ENCODE measurements at regions not wholly inside any gene's neighbourhood (a gene's known extent, or its start where the extent isn't known, plus 50 kb on each side); places are given as distances from the start of the nearest gene placed in this dataset.
"Not testable (repeated sequence)": the region's sequence is repeated elsewhere in the genome, so short reads cannot be mapped to it uniquely, and the experiment has no call there.

GRCh38 chr10:28993861-28994260, 295.0 kb upstream of the LYZL1 start:
- Histone ChIP-seq H3K4me3 (ENCODE audit: low read length) (no peak overlapping the region), H3K4me2 (ENCODE audit: low read length) (no peak overlapping the region), H3K9me3 (ENCODE audit: control insufficient read depth, insufficient read depth, low read length) (no peaks in the 10 kb centered on the region), H4K20me1 (ENCODE audit: control insufficient read depth, insufficient read depth, low read depth, low read length) (no peaks in the 10 kb centered on the region), H3F3A (ENCODE audit: control insufficient read depth, insufficient read depth) (no peaks in the 10 kb centered on the region), H3K9me2 (replicated peaks; ENCODE audit: control insufficient read depth, low read length) (no peaks in the 10 kb centered on the region), H3K4me1 (ENCODE audit: control insufficient read depth, low read length) (no peaks in the 10 kb centered on the region), H3K27me3 (ENCODE audit: control insufficient read depth, low read length) (no peaks in the 10 kb centered on the region), H3K36me3 (ENCODE audit: control insufficient read depth, low read length) (no peaks in the 10 kb centered on the region), H3K79me2 (ENCODE audit: control insufficient read depth, low read length) (no peaks in the 10 kb centered on the region), H3K27ac (ENCODE audit: low read depth, low read length) (no peak overlapping the region)
- TF ChIP-seq EZH2phosphoT487 (IDR thresholded peaks at IDR 0.05; ENCODE audit: borderline replicate concordance, low read length), result no peak
- TF ChIP-seq, protein P1, sequence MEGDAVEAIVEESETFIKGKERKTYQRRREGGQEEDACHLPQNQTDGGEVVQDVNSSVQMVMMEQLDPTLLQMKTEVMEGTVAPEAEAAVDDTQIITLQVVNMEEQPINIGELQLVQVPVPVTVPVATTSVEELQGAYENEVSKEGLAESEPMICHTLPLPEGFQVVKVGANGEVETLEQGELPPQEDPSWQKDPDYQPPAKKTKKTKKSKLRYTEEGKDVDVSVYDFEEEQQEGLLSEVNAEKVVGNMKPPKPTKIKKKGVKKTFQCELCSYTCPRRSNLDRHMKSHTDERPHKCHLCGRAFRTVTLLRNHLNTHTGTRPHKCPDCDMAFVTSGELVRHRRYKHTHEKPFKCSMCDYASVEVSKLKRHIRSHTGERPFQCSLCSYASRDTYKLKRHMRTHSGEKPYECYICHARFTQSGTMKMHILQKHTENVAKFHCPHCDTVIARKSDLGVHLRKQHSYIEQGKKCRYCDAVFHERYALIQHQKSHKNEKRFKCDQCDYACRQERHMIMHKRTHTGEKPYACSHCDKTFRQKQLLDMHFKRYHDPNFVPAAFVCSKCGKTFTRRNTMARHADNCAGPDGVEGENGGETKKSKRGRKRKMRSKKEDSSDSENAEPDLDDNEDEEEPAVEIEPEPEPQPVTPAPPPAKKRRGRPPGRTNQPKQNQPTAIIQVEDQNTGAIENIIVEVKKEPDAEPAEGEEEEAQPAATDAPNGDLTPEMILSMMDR (IDR thresholded peaks at IDR 0.05; ENCODE audit: low read depth, low read length, poor library complexity, severe bottlenecking), result no peak

DNA sequence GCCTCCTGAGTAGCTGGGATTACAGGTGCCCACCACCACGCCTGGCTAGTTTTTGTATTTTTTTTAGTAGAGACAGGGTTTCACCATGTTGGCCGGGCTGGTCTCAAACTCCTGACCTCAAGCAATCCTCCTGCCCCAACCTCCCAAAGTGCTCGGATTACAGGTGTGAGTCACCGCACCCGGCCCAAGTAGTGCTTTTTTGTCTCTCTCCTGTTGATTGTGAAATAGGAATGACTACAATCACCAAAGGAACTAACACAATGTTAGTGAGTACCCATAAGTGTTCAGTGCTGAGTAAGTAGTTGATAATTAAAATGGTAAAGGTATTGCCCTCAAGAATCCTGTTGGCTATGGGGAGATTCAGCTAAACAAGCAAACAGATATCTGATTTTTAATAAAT, 294.1 kb upstream of the LYZL1 start:
- not testable (repeated sequence) for H3K79me2 ChIP-seq (ENCODE audit: control insufficient read depth, low read length); H3K4me2 ChIP-seq (ENCODE audit: low read length); H3F3A ChIP-seq (ENCODE audit: control insufficient read depth, insufficient read depth); H3K27me3 ChIP-seq (ENCODE audit: control insufficient read depth, low read length); H4K20me1 ChIP-seq (ENCODE audit: control insufficient read depth, insufficient read depth, low read depth, low read length); H3K36me3 ChIP-seq (ENCODE audit: control insufficient read depth, low read length); H3K4me3 ChIP-seq (ENCODE audit: low read length); H3K9me2 ChIP-seq (replicated peaks; ENCODE audit: control insufficient read depth, low read length); H3K9me3 ChIP-seq (ENCODE audit: control insufficient read depth, insufficient read depth, low read length); H3K27ac ChIP-seq (ENCODE audit: low read depth, low read length); H3K4me1 ChIP-seq (ENCODE audit: control insufficient read depth, low read length)

- no peaks in the 10 kb centered on the region for H3F3A ChIP-seq (ENCODE audit: control insufficient read depth, insufficient read depth)
- H3K79me2 ChIP-seq (ENCODE audit: control insufficient read depth, low read length), result no peaks in the 10 kb centered on the region
- no peak overlapping the region for H3K27ac ChIP-seq (ENCODE audit: low read depth, low read length)
- H4K20me1 ChIP-seq (ENCODE audit: control insufficient read depth, insufficient read depth, low read depth, low read length), result no peaks in the 10 kb centered on the region
- H3K4me2 ChIP-seq (ENCODE audit: low read length), result no peak overlapping the region
- no peaks in the 10 kb centered on the region for H3K27me3 ChIP-seq (ENCODE audit: control insufficient read depth, low read length)
- H3K9me3 ChIP-seq (ENCODE audit: control insufficient read depth, insufficient read depth, low read length), result no peaks in the 10 kb centered on the region
- TF ChIP-seq, protein P1 (IDR thresholded peaks at IDR 0.05; ENCODE audit: low read depth, low read length, poor library complexity, severe bottlenecking), result no peak
- no peaks in the 10 kb centered on the region for H3K36me3 ChIP-seq (ENCODE audit: control insufficient read depth, low read length)
- H3K4me1 ChIP-seq (ENCODE audit: control insufficient read depth, low read length), result no peaks in the 10 kb centered on the region
- no peak overlapping the region for H3K4me3 ChIP-seq (ENCODE audit: low read length)
- no peaks in the 10 kb centered on the region for H3K9me2 ChIP-seq (replicated peaks; ENCODE audit: control insufficient read depth, low read length)
These were observed 293.4 kb upstream of the LYZL1 start for GRCh38 chr10:28995497-28995896.

DNA sequence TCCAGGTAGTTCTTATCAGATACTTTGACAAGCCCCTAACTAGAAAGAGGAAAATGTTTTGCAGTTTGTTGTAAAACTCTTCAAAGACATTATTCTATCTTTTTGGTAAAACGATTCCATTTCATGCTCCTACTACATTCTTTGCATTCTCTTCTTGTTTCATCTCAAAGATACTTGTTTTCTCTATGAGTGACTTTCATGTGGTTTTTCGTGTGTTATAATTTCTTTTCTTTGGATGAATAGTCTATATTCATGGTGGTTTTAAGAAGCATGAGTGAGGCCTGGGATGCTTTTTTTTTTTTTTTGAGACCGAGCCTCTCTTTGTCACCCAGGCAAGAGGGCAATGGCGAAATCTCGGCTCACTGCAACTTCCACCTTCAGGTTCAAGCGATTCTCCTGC, 292.5 kb upstream of the LYZL1 start:
- Histone ChIP-seq H3K4me2 (ENCODE audit: low read length) (no peak overlapping the region), H3K9me3 (ENCODE audit: control insufficient read depth, insufficient read depth, low read length) (no peaks in the 10 kb centered on the region), H3K36me3 (ENCODE audit: control insufficient read depth, low read length) (no peaks in the 10 kb centered on the region), H3K9me2 (replicated peaks; ENCODE audit: control insufficient read depth, low read length) (no peaks in the 10 kb centered on the region), H3K4me3 (ENCODE audit: low read length) (no peak overlapping the region), H3F3A (ENCODE audit: control insufficient read depth, insufficient read depth) (no peaks in the 10 kb centered on the region), H3K79me2 (ENCODE audit: control insufficient read depth, low read length) (no peaks in the 10 kb centered on the region), H3K4me1 (ENCODE audit: control insufficient read depth, low read length) (no peaks in the 10 kb centered on the region), H3K27me3 (ENCODE audit: control insufficient read depth, low read length) (no peaks in the 10 kb centered on the region), H4K20me1 (ENCODE audit: control insufficient read depth, insufficient read depth, low read depth, low read length) (no peaks in the 10 kb centered on the region), H3K27ac (ENCODE audit: low read depth, low read length) (no peak overlapping the region)
- no peak for TF ChIP-seq EZH2phosphoT487 (IDR thresholded peaks at IDR 0.05; ENCODE audit: borderline replicate concordance, low read length)

Data from DOHH2 (cell line).